Stimulated activated CD8-positive, alpha-beta memory T cell treated with anti-CD3 and anti-CD28 coated beads, Interleukin-7, amount 100 ng/mL, for 48 hours (primary cell): ENCODE measurements at regions not wholly inside any gene's neighbourhood (a gene's known extent, or its start where the extent isn't known, plus 50 kb on each side); places are given as distances from the start of the nearest gene placed in this dataset.

Source experiments
- DNase-seq, 2 donors: peaks; one replicate each; pipeline ENCODE4 v3.0.0-alpha.2; 2020; ENCODE audit warnings: low read depth in 1 of 2; ENCODE audit errors: extremely low read depth in 1 of 2

DNA sequence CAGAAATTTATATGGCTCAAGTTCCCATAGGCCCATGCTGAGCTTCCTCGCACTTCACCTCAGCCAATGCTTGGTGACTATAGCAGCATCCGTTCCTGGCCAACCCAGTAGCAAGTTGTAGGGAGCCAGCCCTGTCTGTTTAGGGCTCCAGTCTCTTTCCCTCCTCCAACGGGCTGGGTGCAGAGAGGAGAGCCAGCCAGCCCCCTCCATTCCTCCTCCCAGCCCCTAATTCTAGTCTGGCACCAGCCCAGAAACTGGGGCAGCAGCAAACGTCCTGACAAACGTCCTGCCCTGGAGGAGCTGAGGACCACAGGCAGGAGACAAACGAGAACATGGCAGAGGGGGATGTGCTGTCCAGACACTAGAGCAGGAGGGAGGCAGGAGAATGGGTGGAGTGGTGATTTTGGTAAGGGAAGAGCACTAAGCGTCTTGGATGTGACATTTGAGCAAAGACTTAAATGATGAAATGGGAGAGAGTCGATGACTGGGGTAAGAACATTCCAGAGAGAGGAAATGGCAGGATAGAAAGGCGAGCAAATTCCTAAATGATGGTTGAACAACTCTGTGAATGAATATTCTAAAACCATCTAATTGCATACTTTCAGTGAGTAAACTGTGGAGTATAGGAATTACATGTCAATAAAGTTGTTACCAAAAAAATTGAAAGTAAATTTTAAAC, 222.5 kb upstream of the DAPK1 start:
- no peak for DNase-seq

GRCh38 chr9:87276327-87276841, 221.3 kb upstream of the DAPK1 start:
- DNase-seq = no peak

DNA sequence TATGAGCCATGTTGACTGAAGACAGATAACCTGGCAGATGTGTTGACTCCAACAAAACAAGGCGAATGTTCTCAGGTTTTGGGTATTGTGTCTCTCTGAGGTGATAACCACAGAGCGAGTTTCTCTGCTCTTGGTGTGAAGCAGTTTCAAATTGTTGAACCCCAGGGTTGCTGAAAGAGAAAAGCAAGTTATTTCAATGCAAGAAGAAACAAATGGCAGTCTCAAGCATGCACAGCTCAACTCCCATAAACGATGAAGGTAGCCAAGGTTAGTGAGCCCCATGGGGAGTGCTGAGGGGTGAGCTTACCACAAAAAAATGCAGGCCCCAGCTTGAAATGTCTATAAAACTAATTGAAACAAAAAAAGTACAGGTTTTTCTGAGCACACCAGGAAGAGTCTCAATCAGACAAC, 220.8 kb upstream of the DAPK1 start:
- no peak for DNase-seq

DNA sequence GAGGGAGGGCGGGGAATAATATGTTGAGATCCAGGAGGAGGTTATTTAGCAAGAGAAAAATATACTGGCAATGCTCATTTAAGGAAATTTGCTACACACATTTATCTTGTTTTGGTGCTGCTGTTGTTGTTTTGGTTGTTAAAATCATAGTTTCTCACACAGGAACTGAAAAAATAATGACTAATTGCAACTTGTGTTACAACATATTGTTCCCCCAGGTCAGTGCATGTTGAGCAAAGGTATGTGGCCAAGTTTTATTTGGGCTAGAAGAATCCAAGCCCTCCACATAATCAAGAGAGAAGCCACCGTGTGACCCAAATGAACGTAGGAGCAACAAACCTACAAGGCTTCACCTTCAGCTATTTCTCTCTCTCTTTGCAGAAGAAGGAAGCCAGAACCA, 220.3 kb upstream of the DAPK1 start:
- no peak for DNase-seq

DNA sequence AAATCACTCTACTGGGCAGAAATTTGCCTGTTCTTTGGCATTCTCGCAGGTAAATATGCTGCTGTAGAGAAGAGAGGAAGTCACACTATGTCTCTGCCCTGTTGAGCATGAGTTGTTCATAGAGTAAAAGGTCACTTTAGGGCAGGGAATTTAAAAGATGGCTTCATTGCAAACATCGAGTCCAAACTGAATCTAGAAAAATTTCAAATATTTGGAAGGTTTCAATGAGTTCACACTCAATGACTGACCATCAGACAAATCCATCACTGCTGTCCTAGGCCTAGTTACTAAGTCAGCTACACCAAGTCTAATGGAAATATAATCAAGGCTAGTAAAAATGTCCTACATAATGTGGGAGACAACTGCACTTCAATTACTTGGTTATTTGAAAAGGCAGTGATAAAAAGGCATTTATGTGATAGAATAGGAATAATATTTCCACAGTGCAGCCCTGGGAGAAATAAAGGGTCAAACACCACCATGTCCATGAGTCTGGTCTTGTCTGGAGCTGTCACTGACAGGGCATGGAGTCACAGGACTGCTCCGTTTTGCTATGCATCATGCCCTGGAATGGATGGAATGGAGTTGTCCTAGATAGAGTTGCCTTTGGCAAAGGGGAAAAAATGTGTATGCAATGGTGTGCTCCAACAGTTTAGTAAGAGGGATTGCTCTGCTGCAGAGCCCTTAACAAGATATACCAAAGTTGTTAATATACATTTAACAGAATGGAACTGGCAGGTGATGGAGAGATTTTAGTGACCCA, 218.5 kb upstream of the DAPK1 start:
- no peak for DNase-seq

GRCh38 chr9:87280421-87280820, 217.2 kb upstream of the DAPK1 start:
- no peak for DNase-seq

DNA sequence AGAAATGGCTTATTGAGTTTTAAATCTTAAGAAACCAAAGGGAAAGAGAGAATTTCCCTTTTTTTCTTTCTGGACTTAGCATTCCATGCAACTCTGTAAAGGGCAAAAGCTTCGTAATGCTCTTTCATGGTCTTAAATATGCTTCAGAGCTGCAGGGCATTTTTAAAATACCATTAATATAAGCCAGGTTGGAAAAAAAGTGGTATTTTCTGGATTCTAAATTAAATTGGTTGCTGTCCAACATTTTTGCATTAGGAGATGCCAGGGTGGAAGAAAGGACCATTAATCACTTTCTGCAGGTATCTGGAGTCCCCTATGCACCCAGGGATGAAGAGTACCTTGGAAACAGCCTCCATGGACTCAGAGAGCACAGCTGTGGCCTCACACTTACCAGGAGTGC, 215.1 kb upstream of the DAPK1 start:
- no peak for DNase-seq

DNA sequence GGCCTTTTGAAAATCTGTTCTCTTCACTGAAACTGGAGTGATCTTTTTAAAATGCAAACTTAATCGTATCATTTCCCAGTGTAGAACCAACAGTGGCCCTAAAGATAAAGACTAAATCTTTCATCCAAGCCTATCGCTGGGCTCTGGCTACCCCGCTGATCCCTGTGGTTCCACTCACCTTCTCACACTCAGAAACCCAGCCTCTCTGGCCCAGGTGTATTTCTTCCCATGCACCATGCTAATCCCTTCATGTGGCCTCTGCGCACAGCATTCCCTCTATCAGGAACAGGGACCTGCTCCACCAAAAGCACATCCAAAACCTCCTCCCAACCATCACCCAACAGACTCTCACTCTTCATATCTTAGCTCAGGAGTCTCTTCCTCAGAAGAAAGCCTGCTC, 214.1 kb upstream of the DAPK1 start:
- no peak for DNase-seq

DNA sequence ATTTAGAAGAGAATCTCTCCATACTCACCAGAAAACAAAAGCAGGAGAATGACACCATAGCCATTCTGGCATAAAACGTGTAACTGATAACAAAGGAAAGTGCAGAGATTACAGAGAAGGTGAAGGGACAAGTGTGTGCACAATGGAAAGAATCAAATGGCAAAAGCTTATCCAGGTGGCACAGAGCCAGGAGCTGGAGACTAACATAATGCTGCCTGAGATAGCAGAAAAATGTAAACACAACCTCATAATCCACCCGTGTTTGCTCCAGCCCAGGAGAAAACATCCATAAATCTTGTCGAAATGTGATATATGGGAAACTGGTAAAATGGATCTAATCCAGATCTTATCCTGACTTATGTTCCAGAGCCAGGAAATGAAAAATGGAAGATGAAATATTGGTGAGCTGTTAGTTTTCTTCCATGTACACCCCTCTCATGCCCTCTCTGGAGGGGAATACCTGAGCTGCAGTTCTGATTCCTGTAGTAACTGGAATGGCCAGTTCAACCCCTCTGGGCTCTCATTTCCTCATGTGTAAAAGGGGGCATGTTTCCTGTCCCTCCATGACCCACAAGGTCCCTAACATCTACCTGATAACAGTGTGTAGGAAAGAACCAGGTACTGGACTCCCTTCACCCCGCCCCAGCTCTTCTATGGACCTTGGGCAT, 212.3 kb upstream of the DAPK1 start:
- DNase-seq = no peak

DNA sequence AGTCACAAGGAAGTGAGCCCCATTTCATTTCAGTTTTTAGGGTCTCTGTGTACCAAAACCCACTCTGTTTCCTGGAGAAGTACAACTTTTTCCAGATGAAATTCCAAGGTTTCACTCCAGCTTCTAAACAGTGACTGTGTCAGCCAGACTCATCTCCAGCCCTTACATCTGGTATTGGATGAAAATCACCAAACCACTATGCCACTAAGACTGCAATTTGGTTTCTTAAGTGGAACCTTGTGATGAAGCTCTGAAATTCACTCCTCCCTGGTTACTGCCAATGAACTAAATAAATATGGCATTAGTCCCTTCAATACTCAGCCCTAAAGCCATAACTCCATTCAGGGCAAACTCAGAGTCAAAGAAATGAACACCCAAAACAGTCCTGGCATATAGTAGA, 211.2 kb upstream of the DAPK1 start:
- DNase-seq = no peak

- DNase-seq = no peak
These were observed 207.2 kb upstream of the DAPK1 start for GRCh38 chr9:87290241-87291052.

- DNase-seq = no peak
These were observed 205.0 kb upstream of the DAPK1 start for GRCh38 chr9:87292449-87293191.

DNA sequence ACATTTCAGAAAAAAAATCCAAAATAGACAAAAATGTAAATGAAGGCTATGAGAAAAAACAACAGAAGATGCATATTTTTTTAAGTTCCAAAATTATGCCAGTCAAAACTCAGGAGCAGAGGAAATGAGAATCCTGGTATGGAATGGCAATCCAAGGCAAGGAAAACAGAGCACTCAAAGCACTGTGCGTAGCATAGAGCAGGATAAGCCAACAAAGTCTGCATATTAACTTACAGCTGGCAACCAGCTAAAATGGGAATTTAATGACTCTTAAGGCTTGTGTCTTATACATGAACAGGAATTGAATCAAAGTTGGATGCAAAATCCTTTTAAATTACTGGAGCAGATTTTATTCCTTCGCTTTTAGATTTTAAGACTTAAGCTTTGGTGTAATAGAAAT, 203.5 kb upstream of the DAPK1 start:
- DNase-seq = no peak

DNA sequence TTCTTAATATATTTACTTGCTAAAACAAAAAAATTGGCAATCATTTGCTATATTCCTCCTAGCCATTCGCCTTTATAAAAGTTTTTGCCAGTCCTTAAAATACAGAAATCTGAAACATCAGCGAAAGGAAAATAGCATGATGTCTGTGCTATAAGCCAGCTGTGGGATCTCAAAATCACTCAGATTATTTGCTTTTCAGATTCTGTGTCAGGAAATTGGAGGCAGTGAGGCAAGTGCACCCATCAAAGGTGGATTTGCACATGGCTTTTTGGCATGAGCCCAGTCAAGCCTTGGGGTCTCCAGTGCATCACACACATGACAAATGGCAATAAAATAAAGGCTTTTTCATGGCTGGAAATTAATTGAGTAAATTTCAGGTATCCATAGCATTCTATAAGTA, 196.8 kb upstream of the DAPK1 start:
- DNase-seq = no peak

GRCh38 chr9:87301371-87301770, 196.3 kb upstream of the DAPK1 start:
- no peak for DNase-seq

GRCh38 chr9:87305151-87305550, 192.5 kb upstream of the DAPK1 start:
- no peak for DNase-seq

DNA sequence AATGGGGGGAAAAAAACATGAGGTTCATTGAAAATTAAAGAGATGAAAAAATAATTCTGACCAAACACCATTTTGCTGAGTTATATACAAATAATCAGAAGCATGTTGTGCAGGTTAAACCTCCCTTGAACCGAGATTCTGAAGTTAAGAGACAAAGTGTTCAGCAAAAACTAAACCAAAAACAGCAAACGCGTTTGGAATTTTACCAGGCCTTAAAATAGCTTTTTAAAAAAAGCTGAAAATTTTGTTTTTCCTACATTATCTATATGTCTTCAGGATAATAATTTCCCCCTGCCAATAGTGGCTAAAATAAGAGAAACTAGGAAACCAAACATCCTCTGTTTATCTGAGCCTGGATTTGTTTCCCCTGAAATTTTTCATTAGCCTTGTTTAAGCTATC, 191.7 kb upstream of the DAPK1 start:
- no peak for DNase-seq

GRCh38 chr9:87307848-87308247, 189.8 kb upstream of the DAPK1 start:
- no peak for DNase-seq

DNA sequence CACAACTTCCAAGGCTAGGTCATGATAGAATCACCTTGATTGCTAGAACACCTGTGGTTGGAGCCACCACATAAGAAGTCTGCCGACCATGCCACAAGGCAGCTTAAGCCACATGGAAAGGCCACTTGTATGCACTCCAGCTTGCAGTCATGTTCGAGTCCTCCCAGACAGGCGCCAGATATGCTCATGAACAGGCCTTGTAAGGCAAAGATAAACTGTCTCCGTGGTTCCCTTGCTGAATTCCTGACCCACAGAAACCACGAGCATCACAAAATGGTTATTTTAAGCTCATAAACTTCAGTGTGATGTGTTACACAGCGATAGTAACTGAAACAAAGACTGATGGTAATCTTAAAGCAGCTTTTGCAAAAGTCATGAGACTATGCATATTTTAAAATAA, 188.4 kb upstream of the DAPK1 start:
- DNase-seq = no peak

DNA sequence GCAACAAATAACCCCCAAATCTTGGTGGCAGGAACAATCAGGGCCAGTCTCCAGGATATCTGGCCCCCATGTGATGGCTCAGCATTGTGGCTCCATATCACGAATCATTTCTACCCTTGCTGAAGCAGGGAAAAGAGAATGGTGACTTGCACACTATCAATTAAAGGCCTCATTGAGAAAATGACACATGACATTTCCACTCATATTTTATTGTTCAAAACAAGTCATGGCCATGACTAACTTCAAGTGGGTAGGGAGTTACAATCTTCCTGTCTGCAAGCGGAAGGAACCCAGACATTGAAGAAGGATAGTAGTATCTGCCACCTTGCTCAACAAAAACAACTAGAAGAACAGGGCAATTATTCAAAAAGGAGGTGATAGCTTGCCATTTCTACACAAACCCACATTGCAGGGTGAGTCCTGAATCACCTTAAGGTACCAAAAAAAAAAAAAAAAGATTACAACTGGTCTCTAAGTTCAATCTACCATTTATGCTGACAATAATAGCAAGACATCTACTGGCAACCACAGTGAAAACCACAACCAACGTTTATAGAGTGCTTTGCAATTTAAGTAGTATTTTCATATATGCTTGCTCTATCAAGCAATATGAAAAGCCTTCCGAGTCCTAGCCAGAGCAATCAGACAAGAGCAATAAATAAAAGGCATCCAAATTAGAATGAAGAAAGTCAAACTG, 186.7 kb upstream of the DAPK1 start:
- no peak for DNase-seq
